ENCODE measurements at regions not wholly inside any gene's neighbourhood (a gene's known extent, or its start where the extent isn't known, plus 50 kb on each side); places are given as distances from the start of the nearest gene placed in this dataset.
A peak's percentile ranks its signal among the peaks of the same experiment; 100 is the strongest.

- Mint-ChIP-seq H3K4me1 (ENCODE audit: low read depth) (no peaks in the 10 kb centered on the region), H3K27ac (no peak overlapping the region), H3K9me3 (no peaks in the 10 kb centered on the region), H3K4me3 (ENCODE audit: low read depth) (no peak overlapping the region), H3K27me3 (ENCODE audit: low read depth) (no peaks in the 10 kb centered on the region), H3K36me3 (ENCODE audit: low read depth) (no peaks in the 10 kb centered on the region)
- no peak for DNase-seq (ENCODE audit: low spot score)
- intact Hi-C loops (cut with micrococcal nuclease): no loop called here
Measured at GRCh38 chr10:83983578-83984255, 155.6 kb upstream of the GHITM start.

DNA sequence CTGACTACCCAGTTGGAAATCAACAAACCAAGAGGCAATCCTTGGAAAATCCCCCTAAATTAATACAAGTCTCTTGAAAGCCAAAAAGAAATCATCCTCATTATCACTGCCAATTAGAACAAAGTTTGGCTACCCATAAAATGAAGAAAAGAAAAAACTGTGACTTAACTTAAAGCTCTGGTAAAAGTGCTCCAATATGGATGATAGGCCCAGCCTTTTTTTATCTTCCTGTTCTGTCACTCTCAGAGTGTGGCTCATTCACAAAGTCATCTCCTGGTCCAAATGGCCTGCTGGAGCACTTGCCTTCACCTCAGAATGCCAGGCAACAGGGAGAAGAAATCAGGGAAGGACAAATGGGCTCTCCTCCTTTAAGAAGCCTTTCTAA lies 155.1 kb upstream of the GHITM start:
- H3K4me1 Mint-ChIP-seq (ENCODE audit: low read depth): no peaks in the 10 kb centered on the region
- no peak overlapping the region for H3K27ac Mint-ChIP-seq
- peaks cover under 1% of the 10 kb centered on the region for H3K27me3 Mint-ChIP-seq (ENCODE audit: low read depth)
- no peaks in the 10 kb centered on the region for H3K36me3 Mint-ChIP-seq (ENCODE audit: low read depth)
- intact Hi-C loops (cut with micrococcal nuclease): no loop called here
- H3K4me3 Mint-ChIP-seq (ENCODE audit: low read depth): no peak overlapping the region
- H3K9me3 Mint-ChIP-seq: no peaks in the 10 kb centered on the region
- no peak for DNase-seq (ENCODE audit: low spot score)

DNA sequence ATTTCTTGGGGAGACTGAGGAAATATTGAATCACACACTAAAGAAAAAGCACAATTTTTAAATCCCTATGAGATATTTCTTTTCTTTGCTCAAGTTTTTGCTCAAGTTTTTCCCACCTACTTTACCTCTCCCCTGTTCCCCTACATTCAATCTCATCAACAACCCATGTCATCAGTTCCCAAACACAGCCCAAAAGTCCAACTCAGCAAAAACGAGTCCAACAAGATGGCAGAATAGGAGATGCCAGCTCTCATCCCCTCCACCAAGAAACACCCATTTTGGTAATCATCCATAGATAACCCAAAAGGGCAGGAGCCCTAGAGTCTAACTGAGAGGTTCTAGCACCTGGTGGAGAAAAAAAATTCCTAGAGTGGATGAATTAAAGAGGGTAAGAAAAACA lies 152.5 kb upstream of the GHITM start:
- no peaks in the 10 kb centered on the region for H3K36me3 Mint-ChIP-seq (ENCODE audit: low read depth)
- H3K9me3 Mint-ChIP-seq: no peaks in the 10 kb centered on the region
- H3K27ac Mint-ChIP-seq: no peak overlapping the region
- intact Hi-C loops (cut with micrococcal nuclease): no loop called here
- no peak for DNase-seq (ENCODE audit: low spot score)
- H3K27me3 Mint-ChIP-seq (ENCODE audit: low read depth): peaks cover 4% of the 10 kb centered on the region
- no peaks in the 10 kb centered on the region for H3K4me1 Mint-ChIP-seq (ENCODE audit: low read depth)
- H3K4me3 Mint-ChIP-seq (ENCODE audit: low read depth): no peak overlapping the region

- no peaks in the 10 kb centered on the region for H3K9me3 Mint-ChIP-seq
- H3K27me3 Mint-ChIP-seq (ENCODE audit: low read depth): peaks cover 4% of the 10 kb centered on the region
Measured at GRCh38 chr10:83987216-83987615, 152.1 kb upstream of the GHITM start.

GRCh38 chr10:83988435-83988834 lies 150.9 kb upstream of the GHITM start:
- no peak for DNase-seq (ENCODE audit: low spot score)
- Mint-ChIP-seq H3K4me3 (ENCODE audit: low read depth) (no peak overlapping the region), H3K4me1 (ENCODE audit: low read depth) (no peaks in the 10 kb centered on the region), H3K36me3 (ENCODE audit: low read depth) (no peaks in the 10 kb centered on the region), H3K9me3 (no peaks in the 10 kb centered on the region), H3K27me3 (ENCODE audit: low read depth) (peaks cover 4% of the 10 kb centered on the region), H3K27ac (no peak overlapping the region)
- intact Hi-C loops (cut with micrococcal nuclease): no loop called here

More at GRCh38 chr10:83987216-83987615, 152.1 kb upstream of the GHITM start:
- H3K4me3 Mint-ChIP-seq (ENCODE audit: low read depth): no peak overlapping the region
- DNase-seq (ENCODE audit: low spot score): no peak
- H3K36me3 Mint-ChIP-seq (ENCODE audit: low read depth): no peaks in the 10 kb centered on the region
- H3K27ac Mint-ChIP-seq: no peak overlapping the region
- intact Hi-C loops (cut with micrococcal nuclease): no loop called here
- H3K4me1 Mint-ChIP-seq (ENCODE audit: low read depth): no peaks in the 10 kb centered on the region

- Mint-ChIP-seq H3K27ac (no peak overlapping the region), H3K4me1 (ENCODE audit: low read depth) (no peaks in the 10 kb centered on the region), H3K4me3 (ENCODE audit: low read depth) (no peak overlapping the region), H3K27me3 (ENCODE audit: low read depth) (peaks cover 4% of the 10 kb centered on the region), H3K36me3 (ENCODE audit: low read depth) (no peaks in the 10 kb centered on the region), H3K9me3 (no peaks in the 10 kb centered on the region)
- intact Hi-C loops (cut with micrococcal nuclease): no loop called here
- no peak for DNase-seq (ENCODE audit: low spot score)
Measured at GRCh38 chr10:83990126-83990525, 149.2 kb upstream of the GHITM start.

DNA sequence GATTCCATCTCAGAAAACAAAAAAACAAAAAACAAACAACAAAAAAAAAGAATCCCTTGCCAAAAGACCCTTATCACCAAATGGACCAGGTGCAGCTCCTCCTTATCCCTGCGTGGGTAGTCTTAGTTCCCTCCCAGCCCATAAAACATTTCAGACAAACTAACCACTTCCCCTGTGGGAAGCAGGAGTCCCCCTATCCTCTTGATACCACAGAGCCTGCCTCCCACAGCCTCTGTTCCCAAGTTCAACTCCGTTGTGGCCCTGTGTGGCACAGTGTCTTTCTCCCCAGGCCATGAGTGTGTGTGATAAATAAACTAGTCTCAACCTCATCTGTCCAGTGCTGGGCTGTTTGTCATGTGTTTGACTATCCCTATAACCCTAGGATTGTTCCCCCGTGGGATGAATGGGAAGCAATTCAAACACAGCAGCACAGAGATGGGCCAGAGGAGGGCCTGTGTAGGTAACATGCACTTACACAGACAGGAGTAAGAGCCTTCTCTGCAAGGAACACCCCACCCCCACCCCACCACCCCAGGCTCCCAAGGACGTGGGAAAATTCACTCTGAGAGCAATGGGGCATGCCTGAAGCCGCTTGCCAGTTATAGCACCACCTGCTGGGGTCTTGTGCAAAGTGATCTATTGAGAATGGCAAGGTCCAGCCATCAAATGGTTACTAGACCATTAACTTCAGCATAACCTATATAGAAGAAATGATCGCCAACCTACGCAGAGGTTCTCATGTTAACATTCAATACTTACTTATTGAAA lies 147.1 kb upstream of the GHITM start:
- H3K4me3 Mint-ChIP-seq (ENCODE audit: low read depth): no peak overlapping the region
- peaks cover 4% of the 10 kb centered on the region for H3K27me3 Mint-ChIP-seq (ENCODE audit: low read depth)
- H3K4me1 Mint-ChIP-seq (ENCODE audit: low read depth): no peaks in the 10 kb centered on the region
- H3K9me3 Mint-ChIP-seq: no peaks in the 10 kb centered on the region
- no peaks in the 10 kb centered on the region for H3K36me3 Mint-ChIP-seq (ENCODE audit: low read depth)
- no peak overlapping the region for H3K27ac Mint-ChIP-seq
- DNase-seq (ENCODE audit: low spot score): no peak
- intact Hi-C loops (cut with micrococcal nuclease): no loop called here

DNA sequence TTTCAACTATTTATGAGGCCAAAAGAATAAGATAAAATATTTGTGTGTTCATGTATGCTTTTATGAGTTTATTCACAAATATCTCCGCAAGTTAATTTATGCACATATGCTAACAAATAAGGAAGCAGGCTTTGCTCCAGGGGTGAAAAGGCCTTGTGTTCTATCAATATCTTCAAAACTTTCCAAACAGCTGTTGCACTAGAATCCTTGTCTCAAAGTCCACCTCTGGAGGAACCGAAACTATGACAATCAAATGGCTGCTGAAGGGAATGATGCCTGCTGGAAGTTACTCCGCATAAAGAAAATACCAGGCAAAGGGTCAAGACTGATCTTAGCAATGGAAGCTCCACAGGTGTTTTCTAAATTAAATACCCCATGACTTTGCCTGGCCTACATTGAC lies 145.0 kb upstream of the GHITM start:
- Mint-ChIP-seq H3K4me1 (ENCODE audit: low read depth) (no peaks in the 10 kb centered on the region), H3K9me3 (no peaks in the 10 kb centered on the region), H3K4me3 (ENCODE audit: low read depth) (no peak overlapping the region), H3K36me3 (ENCODE audit: low read depth) (no peaks in the 10 kb centered on the region), H3K27ac (no peak overlapping the region), H3K27me3 (ENCODE audit: low read depth) (peaks cover 2% of the 10 kb centered on the region)
- intact Hi-C loops (cut with micrococcal nuclease): no loop called here
- no peak for DNase-seq (ENCODE audit: low spot score)

DNA sequence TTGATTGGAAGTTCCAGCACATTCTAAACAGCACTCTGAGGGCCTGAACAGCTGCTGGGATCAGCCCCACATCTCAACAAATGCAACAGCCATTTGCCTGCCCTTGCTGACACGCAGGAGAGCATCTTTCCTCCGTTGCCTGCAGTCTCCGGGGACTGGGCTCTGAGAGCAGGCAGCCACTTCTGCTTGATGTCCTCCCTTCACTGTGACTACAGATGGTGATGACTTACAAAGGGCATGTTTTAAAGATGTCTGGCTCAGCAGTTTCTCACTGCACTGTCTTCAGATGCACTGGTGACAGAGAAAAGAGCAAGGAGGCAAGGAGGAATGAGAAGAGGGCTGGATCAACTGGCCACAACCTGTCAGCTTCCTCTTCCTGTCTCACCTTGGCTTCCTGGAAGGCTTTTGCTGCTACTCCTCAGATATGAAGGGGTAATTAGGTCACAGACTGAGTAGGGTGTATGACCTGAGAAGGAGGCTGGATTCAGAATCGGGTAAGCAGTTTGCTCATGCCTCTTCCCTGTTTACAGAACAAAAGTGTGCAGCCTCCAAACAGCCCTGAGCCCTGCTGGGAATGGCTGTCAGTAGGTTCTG lies 143.5 kb upstream of the GHITM start:
- no peak for DNase-seq (ENCODE audit: low spot score)
- intact Hi-C loops (cut with micrococcal nuclease): no loop called here
- Mint-ChIP-seq H3K36me3 (ENCODE audit: low read depth) (no peaks in the 10 kb centered on the region), H3K4me3 (ENCODE audit: low read depth) (no peak overlapping the region), H3K4me1 (ENCODE audit: low read depth) (no peaks in the 10 kb centered on the region), H3K27me3 (ENCODE audit: low read depth) (no peaks in the 10 kb centered on the region), H3K27ac (no peak overlapping the region), H3K9me3 (no peaks in the 10 kb centered on the region)

GRCh38 chr10:84004221-84004620 lies 135.1 kb upstream of the GHITM start:
- Mint-ChIP-seq H3K9me3 (no peaks in the 10 kb centered on the region), H3K27ac (no peak overlapping the region), H3K27me3 (ENCODE audit: low read depth) (peaks cover 2% of the 10 kb centered on the region), H3K4me3 (ENCODE audit: low read depth) (no peak overlapping the region), H3K4me1 (ENCODE audit: low read depth) (no peaks in the 10 kb centered on the region), H3K36me3 (ENCODE audit: low read depth) (no peaks in the 10 kb centered on the region)
- no peak for DNase-seq (ENCODE audit: low spot score)
- intact Hi-C loops (cut with micrococcal nuclease): no loop called here

GRCh38 chr10:84005403-84005802 lies 133.9 kb upstream of the GHITM start:
- Mint-ChIP-seq H3K27ac (no peak overlapping the region), H3K4me1 (ENCODE audit: low read depth) (no peaks in the 10 kb centered on the region), H3K9me3 (no peaks in the 10 kb centered on the region), H3K36me3 (ENCODE audit: low read depth) (no peaks in the 10 kb centered on the region), H3K4me3 (ENCODE audit: low read depth) (no peak overlapping the region), H3K27me3 (ENCODE audit: low read depth) (peaks cover 2% of the 10 kb centered on the region)
- no peak for DNase-seq (ENCODE audit: low spot score)
- intact Hi-C loops (cut with micrococcal nuclease): no loop called here

DNA sequence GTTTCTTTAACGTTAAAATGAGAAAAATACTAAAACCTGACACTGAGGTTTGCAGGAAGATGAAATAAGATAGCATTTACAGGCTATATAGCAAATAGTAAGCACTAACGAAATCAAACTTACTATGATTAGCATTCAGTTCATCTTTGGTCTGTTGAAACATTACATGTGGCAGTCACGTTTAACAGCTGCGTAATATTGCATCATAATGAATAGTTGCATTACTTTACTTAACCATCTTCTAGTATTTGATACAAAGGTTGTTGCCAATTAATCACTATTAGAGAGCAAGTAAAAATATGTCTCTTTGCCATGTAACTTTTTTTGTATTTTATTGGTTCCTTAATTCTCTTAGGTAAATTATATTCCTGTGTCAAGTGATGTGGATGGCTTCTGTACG lies 131.8 kb upstream of the GHITM start:
- H3K9me3 Mint-ChIP-seq: no peaks in the 10 kb centered on the region
- no peak overlapping the region for H3K27ac Mint-ChIP-seq
- DNase-seq (ENCODE audit: low spot score): no peak
- H3K36me3 Mint-ChIP-seq (ENCODE audit: low read depth): no peaks in the 10 kb centered on the region
- no peaks in the 10 kb centered on the region for H3K4me1 Mint-ChIP-seq (ENCODE audit: low read depth)
- H3K4me3 Mint-ChIP-seq (ENCODE audit: low read depth): no peak overlapping the region
- H3K27me3 Mint-ChIP-seq (ENCODE audit: low read depth): peaks cover 2% of the 10 kb centered on the region
- intact Hi-C loops (cut with micrococcal nuclease): no loop called here

GRCh38 chr10:84008878-84009277 lies 130.4 kb upstream of the GHITM start:
- Mint-ChIP-seq H3K36me3 (ENCODE audit: low read depth) (no peaks in the 10 kb centered on the region), H3K4me1 (ENCODE audit: low read depth) (peaks cover 3% of the 10 kb centered on the region), H3K9me3 (no peaks in the 10 kb centered on the region), H3K27ac (no peak overlapping the region), H3K27me3 (ENCODE audit: low read depth) (peaks cover 2% of the 10 kb centered on the region), H3K4me3 (ENCODE audit: low read depth) (no peak overlapping the region)
- intact Hi-C loops (cut with micrococcal nuclease): no loop called here
- peak; percentile 10 for DNase-seq (ENCODE audit: low spot score)
